Activated T-helper 2 cell treated with anti-CD3 and anti-CD28 coated beads, Interferon-gamma antibody, Interleukin-2, Interleukin-4, amounts not matched to agents 10 μg/mL and 5 μg/mL and 100 μg/mL, durations not matched to agents 14 hours and 24 hours and 36 hours (primary cell): ENCODE measurements at regions not wholly inside any gene's neighbourhood (a gene's known extent, or its start where the extent isn't known, plus 50 kb on each side); places are given as distances from the start of the nearest gene placed in this dataset.
"Not testable (repeated sequence)": the region's sequence is repeated elsewhere in the genome, so short reads cannot be mapped to it uniquely, and the experiment has no call there.

Experiments used
- DNase-seq: peaks from one replicate; pipeline ENCODE4 v3.0.0; 2021; ENCODE audit warnings: low spot score
- H3K27ac Mint-ChIP-seq: one replicate; pipeline ENCODE4 v1.8.0; 2021; ENCODE audit warnings: mixed read lengths
- H3K27me3 Mint-ChIP-seq: one replicate; pipeline ENCODE4 v1.8.0; 2021; ENCODE audit warnings: low read depth, mixed read lengths
- H3K36me3 Mint-ChIP-seq: one replicate; pipeline ENCODE4 v1.8.0; 2021; ENCODE audit warnings: low read depth, mixed read lengths
- H3K4me1 Mint-ChIP-seq: one replicate; pipeline ENCODE4 v1.8.0; 2021; ENCODE audit warnings: low read depth, mixed read lengths
- H3K4me3 Mint-ChIP-seq: one replicate; pipeline ENCODE4 v1.8.0; 2021; ENCODE audit warnings: low read depth, mild to moderate bottlenecking, moderate library complexity, mixed read lengths
- H3K9me3 Mint-ChIP-seq: one replicate; pipeline ENCODE4 v1.8.0; 2021; ENCODE audit warnings: mixed read lengths
- intact Hi-C: fragments of 100-400 bp; cut with micrococcal nuclease; formaldehyde crosslinking; loops from one replicate; pipeline ENCODE4 v1.15.1; 2023

DNA sequence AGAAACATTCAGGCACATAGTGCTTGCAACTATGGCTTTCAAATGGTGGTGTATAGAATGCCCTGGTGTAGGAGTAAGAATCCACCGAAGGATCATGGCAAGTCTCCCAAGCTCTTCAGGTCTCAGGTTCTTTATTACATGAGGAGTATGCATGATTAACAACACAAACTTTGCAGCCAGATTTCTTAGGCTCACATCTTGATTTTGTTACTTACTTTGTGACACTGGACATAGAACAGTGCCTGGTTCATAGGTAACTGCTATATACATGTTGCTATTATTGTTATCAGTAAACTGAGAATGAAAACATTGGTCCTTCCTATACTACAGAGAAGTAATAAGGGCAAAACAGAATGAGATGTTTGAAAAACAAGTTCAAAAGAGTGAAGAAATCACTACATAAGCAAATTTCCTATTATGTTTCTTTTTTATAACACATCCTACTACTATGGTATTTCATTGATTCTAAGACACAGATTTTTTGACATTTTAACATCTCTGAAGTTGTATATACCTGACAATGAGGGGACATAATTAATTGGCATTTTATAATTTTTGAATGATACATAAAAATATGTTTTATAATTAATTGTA is 284.9 kb downstream of the C1D start:
- H3K4me1 Mint-ChIP-seq = no peaks in the 10 kb centered on the region
- no peak overlapping the region for H3K4me3 Mint-ChIP-seq
- H3K27me3 Mint-ChIP-seq = no peaks in the 10 kb centered on the region
- H3K27ac Mint-ChIP-seq = no peak overlapping the region
- H3K9me3 Mint-ChIP-seq = no peaks in the 10 kb centered on the region
- intact Hi-C loops = no loop called here
- H3K36me3 Mint-ChIP-seq = no peaks in the 10 kb centered on the region
- no peak for DNase-seq

GRCh38 chr2:67780841-67781240 is 282.0 kb downstream of the C1D start:
- H3K4me1 Mint-ChIP-seq, H3K36me3 Mint-ChIP-seq, H3K27me3 Mint-ChIP-seq, H3K9me3 Mint-ChIP-seq, H3K27ac Mint-ChIP-seq, H3K4me3 Mint-ChIP-seq, intact Hi-C loops, DNase-seq: not testable (repeated sequence)

DNA sequence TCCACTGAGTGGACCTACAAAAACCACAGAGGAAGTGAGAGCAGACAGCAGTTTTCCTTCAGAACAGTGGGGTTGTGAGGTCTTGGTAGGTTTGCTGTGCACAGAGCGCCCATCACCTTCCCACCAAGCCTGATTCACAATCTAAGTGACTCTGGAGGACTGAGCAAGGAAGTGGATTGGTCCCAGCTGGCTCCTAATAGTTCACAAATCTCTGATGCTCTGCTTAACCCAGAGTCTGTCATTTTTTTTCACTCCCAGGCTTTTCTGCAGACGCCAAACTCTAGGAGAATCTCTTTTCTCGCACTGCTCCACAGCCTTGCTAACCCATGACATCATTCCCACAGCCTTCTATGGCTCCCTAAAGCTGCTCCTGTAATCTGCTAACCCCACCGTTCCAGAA is 280.4 kb downstream of the C1D start:
- no peak for DNase-seq
- H3K27me3 Mint-ChIP-seq = no peaks in the 10 kb centered on the region
- no peak overlapping the region for H3K27ac Mint-ChIP-seq
- H3K4me1 Mint-ChIP-seq = no peaks in the 10 kb centered on the region
- intact Hi-C loops = no loop called here
- H3K4me3 Mint-ChIP-seq = no peak overlapping the region
- no peaks in the 10 kb centered on the region for H3K36me3 Mint-ChIP-seq
- H3K9me3 Mint-ChIP-seq = no peaks in the 10 kb centered on the region

- H3K4me1 Mint-ChIP-seq = no peaks in the 10 kb centered on the region
- H3K27me3 Mint-ChIP-seq = no peaks in the 10 kb centered on the region
- intact Hi-C loops = no loop called here
- DNase-seq = no peak
- H3K36me3 Mint-ChIP-seq = no peaks in the 10 kb centered on the region
- H3K4me3 Mint-ChIP-seq = no peak overlapping the region
- no peaks in the 10 kb centered on the region for H3K9me3 Mint-ChIP-seq
- H3K27ac Mint-ChIP-seq = no peak overlapping the region
Observed at GRCh38 chr2:67783026-67783425, 279.8 kb downstream of the C1D start.

DNA sequence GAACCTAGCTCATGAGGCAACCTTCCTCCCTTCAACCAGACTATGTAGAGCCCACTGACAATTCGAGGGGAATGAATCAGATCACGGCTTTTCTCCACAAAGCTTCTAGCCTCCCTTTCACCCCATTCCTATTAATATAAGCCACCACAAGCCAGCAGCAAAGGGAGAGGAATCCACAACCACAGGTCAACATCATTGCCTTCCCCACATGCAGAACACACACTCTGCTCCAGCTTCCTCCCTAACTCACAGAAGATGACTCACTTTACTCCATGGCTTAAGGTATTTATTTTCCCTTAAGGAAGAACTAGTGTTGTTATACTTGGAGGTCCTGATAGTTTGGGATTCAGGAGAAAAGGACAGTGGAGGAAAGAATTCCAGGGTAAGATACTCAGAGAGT is 272.2 kb downstream of the C1D start:
- H3K36me3 Mint-ChIP-seq = no peaks in the 10 kb centered on the region
- H3K27ac Mint-ChIP-seq = no peak overlapping the region
- H3K27me3 Mint-ChIP-seq = no peaks in the 10 kb centered on the region
- no peaks in the 10 kb centered on the region for H3K9me3 Mint-ChIP-seq
- intact Hi-C loops = no loop called here
- no peak overlapping the region for H3K4me3 Mint-ChIP-seq
- DNase-seq = no peak
- H3K4me1 Mint-ChIP-seq = no peaks in the 10 kb centered on the region

DNA sequence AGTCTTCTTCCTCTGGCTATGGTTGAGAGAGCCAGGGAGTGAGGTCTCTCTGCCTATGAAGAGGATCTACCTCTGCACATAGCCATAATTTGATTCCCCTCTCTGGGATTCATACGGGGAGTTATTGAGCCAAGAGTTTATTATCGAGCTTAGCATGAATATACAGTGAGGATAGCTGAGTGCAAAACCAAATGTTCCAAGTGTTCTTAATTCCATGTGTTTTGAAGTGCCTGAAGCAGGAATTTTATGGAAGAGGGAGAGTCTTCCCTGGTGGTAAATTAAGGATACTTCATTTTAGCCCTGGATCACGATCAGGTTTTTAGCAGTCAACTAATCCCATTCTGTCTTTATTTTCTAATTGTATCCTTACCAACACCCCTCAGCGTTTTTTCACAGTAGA is 270.6 kb downstream of the C1D start:
- H3K4me1 Mint-ChIP-seq = no peaks in the 10 kb centered on the region
- DNase-seq = no peak
- no peaks in the 10 kb centered on the region for H3K9me3 Mint-ChIP-seq
- no peaks in the 10 kb centered on the region for H3K27me3 Mint-ChIP-seq
- no peaks in the 10 kb centered on the region for H3K36me3 Mint-ChIP-seq
- intact Hi-C loops = no loop called here
- no peak overlapping the region for H3K4me3 Mint-ChIP-seq
- H3K27ac Mint-ChIP-seq = no peak overlapping the region

DNA sequence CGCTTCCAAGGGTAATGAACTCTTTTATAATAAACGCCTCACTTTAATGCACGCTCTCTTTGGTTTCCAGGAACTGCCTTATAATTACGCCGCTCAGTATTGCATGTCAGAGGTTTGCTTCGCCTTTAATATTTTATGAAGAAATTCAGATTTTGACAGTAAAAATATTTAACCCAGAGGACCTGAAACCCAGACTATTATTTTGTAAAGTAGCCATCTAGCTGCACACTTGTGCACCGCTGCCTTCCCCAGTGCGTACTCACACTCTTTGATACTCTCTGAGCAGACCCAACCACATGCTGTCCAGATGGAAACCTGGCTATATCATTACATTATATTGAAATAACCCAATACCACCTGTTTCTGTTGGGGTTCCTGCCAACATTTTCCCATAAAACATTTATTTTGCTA is 270.1 kb downstream of the C1D start:
- no peak for DNase-seq
- Mint-ChIP-seq H3K27ac (no peak overlapping the region), H3K27me3 (no peaks in the 10 kb centered on the region), H3K9me3 (no peaks in the 10 kb centered on the region), H3K4me1 (no peaks in the 10 kb centered on the region), H3K36me3 (no peaks in the 10 kb centered on the region), H3K4me3 (no peak overlapping the region)
- intact Hi-C loops = no loop called here

DNA sequence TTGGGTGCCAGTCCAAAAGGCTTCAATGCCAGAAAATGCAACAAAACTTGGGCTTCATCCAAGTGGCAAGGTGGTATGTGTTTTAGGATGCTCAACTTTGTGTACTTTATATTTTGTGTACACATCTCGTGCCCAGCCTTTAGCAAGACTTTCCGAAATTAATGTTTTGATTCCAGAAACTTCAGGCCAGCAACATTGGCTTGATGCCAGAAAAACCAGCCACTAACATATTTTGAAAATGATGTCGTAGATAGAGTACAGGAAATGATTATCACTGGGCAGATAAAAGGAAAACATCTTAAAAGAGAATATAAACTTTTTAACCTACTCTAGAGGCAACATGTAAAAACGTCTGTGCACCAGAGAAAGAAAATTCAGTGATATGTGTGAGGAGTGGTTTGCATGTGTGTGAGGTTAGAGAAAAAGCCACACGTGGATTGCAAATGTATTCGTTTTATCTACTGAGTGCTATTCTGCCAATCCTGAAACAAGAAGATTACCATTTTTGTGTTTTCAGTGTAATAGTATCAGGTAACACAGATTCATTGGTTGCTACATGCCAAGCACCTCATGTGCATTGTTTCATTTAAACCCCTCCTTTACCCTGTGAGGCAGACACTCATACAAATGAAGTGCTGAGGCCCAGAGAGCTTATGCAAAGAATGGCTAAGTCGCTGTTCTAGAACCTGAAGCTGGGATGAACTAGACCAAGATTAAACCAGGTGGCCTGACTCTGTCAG is 264.8 kb downstream of the C1D start:
- Mint-ChIP-seq H3K27me3 (no peaks in the 10 kb centered on the region), H3K27ac (no peak overlapping the region), H3K9me3 (no peaks in the 10 kb centered on the region), H3K4me3 (no peak overlapping the region), H3K4me1 (no peaks in the 10 kb centered on the region), H3K36me3 (no peaks in the 10 kb centered on the region)
- no peak for DNase-seq
- intact Hi-C loops = no loop called here

- no peak for DNase-seq
- no peak overlapping the region for H3K27ac Mint-ChIP-seq
- intact Hi-C loops = no loop called here
- H3K4me3 Mint-ChIP-seq = no peak overlapping the region
- no peaks in the 10 kb centered on the region for H3K27me3 Mint-ChIP-seq
- H3K4me1 Mint-ChIP-seq = no peaks in the 10 kb centered on the region
- H3K36me3 Mint-ChIP-seq = no peaks in the 10 kb centered on the region
- no peaks in the 10 kb centered on the region for H3K9me3 Mint-ChIP-seq
Observed at GRCh38 chr2:67798541-67799160, 264.2 kb downstream of the C1D start.

GRCh38 chr2:67799886-67800285 is 262.9 kb downstream of the C1D start:
- Mint-ChIP-seq H3K4me1 (no peaks in the 10 kb centered on the region), H3K36me3 (no peaks in the 10 kb centered on the region), H3K27ac (no peak overlapping the region), H3K9me3 (no peaks in the 10 kb centered on the region), H3K27me3 (no peaks in the 10 kb centered on the region), H3K4me3 (no peak overlapping the region)
- no peak for DNase-seq
- intact Hi-C loops = no loop called here

GRCh38 chr2:67802291-67802690 is 260.5 kb downstream of the C1D start:
- no peak for DNase-seq
- intact Hi-C loops = no loop called here
- H3K4me1 Mint-ChIP-seq = no peaks in the 10 kb centered on the region
- no peaks in the 10 kb centered on the region for H3K36me3 Mint-ChIP-seq
- no peak overlapping the region for H3K27ac Mint-ChIP-seq
- H3K9me3 Mint-ChIP-seq = peaks cover 6% of the 10 kb centered on the region
- no peaks in the 10 kb centered on the region for H3K27me3 Mint-ChIP-seq
- no peak overlapping the region for H3K4me3 Mint-ChIP-seq

GRCh38 chr2:67802824-67803223 is 260.0 kb downstream of the C1D start:
- intact Hi-C loops = no loop called here
- no peaks in the 10 kb centered on the region for H3K4me1 Mint-ChIP-seq
- no peak overlapping the region for H3K27ac Mint-ChIP-seq
- H3K36me3 Mint-ChIP-seq = no peaks in the 10 kb centered on the region
- H3K9me3 Mint-ChIP-seq = peaks cover 6% of the 10 kb centered on the region
- no peaks in the 10 kb centered on the region for H3K27me3 Mint-ChIP-seq
- H3K4me3 Mint-ChIP-seq = no peak overlapping the region
- no peak for DNase-seq

- Mint-ChIP-seq H3K4me3 (no peak overlapping the region), H3K9me3 (peaks cover 12% of the 10 kb centered on the region), H3K27me3 (no peaks in the 10 kb centered on the region), H3K36me3 (no peaks in the 10 kb centered on the region), H3K27ac (no peak overlapping the region), H3K4me1 (no peaks in the 10 kb centered on the region)
- intact Hi-C loops = no loop called here
- DNase-seq = no peak
Observed at GRCh38 chr2:67806816-67807215, 256.0 kb downstream of the C1D start.
